GM21825 (cell line): ENCODE measurements at regions not wholly inside any gene's neighbourhood (a gene's known extent, or its start where the extent isn't known, plus 50 kb on each side); places are given as distances from the start of the nearest gene placed in this dataset.
A peak's percentile ranks its signal among the peaks of the same experiment; 100 is the strongest.

ENCODE experiments used
- ATAC-seq: cut with Tn5 transposase; IDR thresholded peaks from one replicate; pipeline ENCODE4 v1.9.1; 2021; ENCODE audit warnings: mild to moderate bottlenecking, moderate library complexity; ENCODE audit not compliant: unreplicated experiment

DNA sequence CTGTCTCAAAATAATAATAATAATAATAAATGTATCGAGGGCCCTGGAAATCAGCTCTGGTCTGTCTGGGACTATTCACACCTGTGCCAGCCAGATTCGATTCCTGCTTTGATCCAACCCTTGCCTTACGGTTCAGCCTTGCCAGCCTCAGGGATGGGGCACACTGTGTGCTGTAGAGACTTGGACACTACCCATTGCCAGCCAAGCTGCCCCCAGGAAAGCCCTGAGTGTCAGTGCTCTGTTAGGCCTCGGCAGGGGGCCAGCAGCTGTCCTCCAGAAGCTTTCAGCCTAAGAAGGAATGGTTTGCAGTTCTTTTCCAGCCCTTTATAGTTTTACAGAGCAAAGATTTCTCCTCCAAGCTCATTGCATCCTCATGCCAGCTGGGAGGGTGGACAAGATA, 96.2 kb upstream of the RUNX3 start:
- ATAC-seq = no peak

GRCh38 chr1:25024615-25025350, 94.7 kb upstream of the RUNX3 start:
- no peak for ATAC-seq

- ATAC-seq = no peak
Measured at GRCh38 chr1:25023826-25024225, 93.8 kb upstream of the RUNX3 start.

GRCh38 chr1:25023190-25023578, 93.1 kb upstream of the RUNX3 start:
- no peak for ATAC-seq

DNA sequence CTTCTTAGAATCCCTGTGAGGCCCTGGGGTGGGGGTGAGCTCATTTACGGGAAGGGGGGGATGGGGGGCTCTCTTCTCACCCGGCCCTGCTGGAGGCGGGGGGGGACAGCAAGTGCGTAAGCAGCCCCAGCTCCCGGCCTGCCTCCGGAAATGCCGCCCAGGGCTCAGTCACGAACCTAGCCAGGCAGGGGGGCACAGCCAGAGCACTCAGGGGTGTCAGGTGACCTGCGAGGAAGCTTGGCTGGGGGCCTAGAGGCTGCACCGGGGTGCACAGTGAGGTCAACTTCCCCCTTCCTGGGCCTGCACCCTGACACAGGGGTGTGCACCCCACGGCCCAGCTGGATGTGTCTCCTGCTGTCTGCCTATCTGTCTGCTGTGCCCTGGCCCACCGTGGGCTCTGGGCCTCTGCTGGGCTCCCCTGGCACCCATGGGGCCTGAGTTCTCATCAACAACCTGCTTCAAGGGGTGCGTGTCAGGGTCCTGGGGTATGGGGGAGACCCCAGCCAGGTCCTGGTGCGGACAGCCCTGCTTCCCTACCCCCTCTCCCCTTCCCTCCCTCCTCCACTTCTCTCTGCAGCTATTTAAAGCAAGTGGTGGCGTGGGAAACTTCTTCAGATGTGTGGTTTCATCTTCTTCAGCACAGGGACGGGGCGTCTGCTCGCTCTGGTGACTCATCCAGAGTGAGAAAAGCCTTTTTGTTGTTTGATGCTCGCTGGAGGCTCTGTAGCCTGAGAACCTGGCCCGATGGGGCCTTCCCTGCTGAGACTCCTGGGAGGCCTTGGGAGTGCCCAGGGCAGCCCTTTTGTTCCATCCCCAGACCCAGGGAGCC, 92.5 kb upstream of the RUNX3 start:
- ATAC-seq = peak; percentile 65

GRCh38 chr1:25021591-25022215, 91.6 kb upstream of the RUNX3 start:
- ATAC-seq = no peak

GRCh38 chr1:25020851-25021590, 90.9 kb upstream of the RUNX3 start:
- ATAC-seq = no peak

DNA sequence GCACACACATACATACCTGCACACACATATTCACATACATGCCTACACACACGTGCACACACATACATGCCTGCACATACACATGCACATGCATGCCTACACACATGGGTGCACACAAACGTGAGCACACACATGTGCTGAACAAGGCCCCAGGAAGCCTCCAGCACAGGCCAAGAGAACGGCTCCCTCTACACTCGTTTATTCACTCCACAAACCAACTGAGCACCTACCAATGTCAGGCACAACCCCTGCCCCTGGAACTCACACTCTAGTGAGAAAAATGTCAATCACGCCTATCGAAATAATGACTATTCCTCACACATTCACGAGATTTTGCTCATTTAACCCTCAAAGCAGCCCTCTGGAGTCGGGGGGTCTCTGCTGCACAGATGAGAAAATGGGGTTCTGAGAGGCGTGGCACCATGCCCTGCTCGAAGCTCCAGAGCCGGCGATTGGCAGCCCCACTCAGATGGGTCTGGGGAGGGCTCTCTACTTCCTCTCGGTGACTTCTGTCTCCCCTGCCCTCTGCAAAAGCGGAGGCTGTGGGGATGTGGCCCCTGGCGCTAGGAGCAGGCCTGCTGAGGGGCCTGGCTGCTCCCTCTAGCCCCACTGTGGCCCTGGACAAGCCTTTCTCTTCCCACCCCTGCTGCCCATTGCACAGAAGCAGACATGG, 90.2 kb upstream of the RUNX3 start:
- ATAC-seq = no peak

DNA sequence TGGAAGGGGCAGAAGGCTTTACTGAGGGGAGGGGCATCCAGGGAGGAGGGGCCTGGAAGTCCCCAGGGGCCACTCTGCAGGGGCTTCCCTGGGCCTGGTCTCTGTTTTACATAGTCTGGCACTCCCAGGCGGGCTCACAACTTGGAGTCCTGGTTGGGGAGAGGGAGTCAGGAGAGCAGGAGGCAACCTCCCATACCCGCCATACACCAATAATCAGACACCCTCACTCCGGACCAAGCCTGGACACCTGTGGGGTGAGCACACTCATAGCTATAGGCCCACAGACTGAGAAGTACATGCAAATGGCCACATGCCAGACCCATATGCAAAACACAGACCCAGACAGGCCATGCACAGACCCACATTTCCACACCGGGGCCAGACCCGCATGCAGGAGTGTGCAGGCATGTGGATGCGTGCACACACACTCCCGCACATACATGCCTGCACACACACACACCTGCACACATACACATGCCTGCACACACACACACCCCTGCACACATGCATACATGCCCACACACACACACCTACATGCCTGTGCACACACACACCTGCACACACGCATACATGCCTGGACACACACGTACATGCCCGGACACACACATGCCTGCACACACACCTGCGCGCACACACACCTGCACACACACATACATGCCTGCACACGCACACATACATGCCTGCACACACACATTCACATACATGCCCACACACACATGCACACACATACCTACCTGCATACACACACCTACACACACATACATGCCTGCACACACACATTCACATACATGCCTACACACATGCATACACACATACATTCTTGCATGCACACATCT, 89.5 kb upstream of the RUNX3 start:
- ATAC-seq = peak; percentile 33

- ATAC-seq = no peak
Measured at GRCh38 chr1:25018943-25019336, 88.9 kb upstream of the RUNX3 start.

GRCh38 chr1:25018110-25018735, 88.1 kb upstream of the RUNX3 start:
- ATAC-seq = no peak

GRCh38 chr1:25017436-25018109, 87.5 kb upstream of the RUNX3 start:
- ATAC-seq = no peak

GRCh38 chr1:25012966-25013962, 83.2 kb upstream of the RUNX3 start:
- no peak for ATAC-seq

GRCh38 chr1:25011943-25012638, 82.0 kb upstream of the RUNX3 start:
- ATAC-seq = no peak

GRCh38 chr1:25011275-25011674, 81.2 kb upstream of the RUNX3 start:
- ATAC-seq = no peak

- ATAC-seq = no peak
Measured at GRCh38 chr1:25009671-25010262, 79.7 kb upstream of the RUNX3 start.

- no peak for ATAC-seq
Measured at GRCh38 chr1:25008192-25008485, 78.1 kb upstream of the RUNX3 start.
